GM10248 (cell line): ENCODE measurements at regions not wholly inside any gene's neighbourhood (a gene's known extent, or its start where the extent isn't known, plus 50 kb on each side); places are given as distances from the start of the nearest gene placed in this dataset.

Experiments
- CTCF ChIA-PET: fragments of 300-600 bp; sonication (Branson Sonifier 250); formaldehyde crosslinking; extraction: SDS; loops from one replicate; lab custom pipeline; 2021; ENCODE audit warnings: antibody characterized with exemption; lab: Yijun Ruan, JAX
- POLR2A ChIA-PET: fragments of 350-650 bp; sonication (Branson Sonifier 250); formaldehyde crosslinking; extraction: SDS; loops from one replicate; lab custom pipeline; 2020; ENCODE audit warnings: antibody characterized with exemption; lab: Yijun Ruan, JAX
- DNase-seq: peaks from one replicate; pipeline ENCODE4 v3.0.0; 2012; ENCODE audit errors: extremely low spot score
- CTCF ChIP-seq: IDR thresholded peaks from 2 replicates; pipeline ENCODE4 v1.5.1; 2012; ENCODE audit warnings: mild to moderate bottlenecking, low read depth; ENCODE audit errors: extremely low read depth, missing control alignments, control extremely low read depth

GRCh38 chr10:31590023-31590800 lies 271.2 kb downstream of the ZEB1 start:
- no peak for DNase-seq
- no peak for TF ChIP-seq CTCF
- ChIA-PET POLR2A (no interaction called here), CTCF (interaction anchor here (0.9 to 7.8 kb wide), 5 partner anchors 9 to 31 kb away, joined by 3 to 56 read pairs (median 4); no protein-coding TSS in a partner anchor)

DNA sequence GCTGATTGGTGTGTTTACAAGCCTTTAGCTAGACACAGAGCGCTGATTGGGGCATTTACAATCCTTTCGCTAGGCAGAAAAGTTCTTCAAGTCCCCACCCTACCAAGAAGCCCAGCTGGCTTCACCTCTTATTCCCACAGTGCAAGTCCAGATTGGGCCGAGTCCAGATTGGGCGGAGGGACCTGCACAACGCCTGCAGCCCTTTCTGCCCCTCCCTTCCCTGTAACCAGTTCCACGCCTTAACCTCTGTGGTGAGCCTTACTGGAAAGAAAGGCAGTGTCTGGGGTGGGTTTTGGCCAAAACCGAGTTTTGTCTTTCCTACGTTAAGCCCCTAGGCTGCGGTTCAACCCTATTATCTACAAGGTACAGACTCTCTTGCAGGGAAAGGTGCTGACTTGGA lies 268.7 kb downstream of the ZEB1 start:
- no peak for TF ChIP-seq CTCF

GRCh38 chr10:31586723-31587638 lies 268.0 kb downstream of the ZEB1 start:
- ChIA-PET POLR2A (interaction anchor here (0.6 to 1.2 kb wide), 2 partner anchors 221 to 535 kb away, joined by 4 read pairs; no protein-coding TSS in a partner anchor), CTCF (interaction anchor here (1.1 to 1.8 kb wide), 2 partner anchors 15 to 35 kb away, joined by 3 to 5 read pairs; no protein-coding TSS in a partner anchor)
- TF ChIP-seq CTCF = no peak
- no peak for DNase-seq

More for the DNA sequence above, 268.7 kb downstream of the ZEB1 start:
- POLR2A ChIA-PET = no interaction called here
- no peak for DNase-seq
- CTCF ChIA-PET = interaction anchor here (1.8 kb wide), 1 partner anchor 16 kb away, joined by 5 read pairs; no protein-coding TSS in a partner anchor

GRCh38 chr10:31584876-31585275 lies 265.9 kb downstream of the ZEB1 start:
- no peak for TF ChIP-seq CTCF
- no peak for DNase-seq
- ChIA-PET CTCF (no interaction called here), POLR2A (no interaction called here)

GRCh38 chr10:31584098-31584631 lies 265.1 kb downstream of the ZEB1 start:
- CTCF ChIA-PET = interaction anchor here (1.1 to 9.3 kb wide), 3 partner anchors 8 to 23 kb away, joined by 3 to 56 read pairs (median 6); no protein-coding TSS in a partner anchor
- TF ChIP-seq CTCF = no peak
- DNase-seq = no peak
- POLR2A ChIA-PET = no interaction called here

DNA sequence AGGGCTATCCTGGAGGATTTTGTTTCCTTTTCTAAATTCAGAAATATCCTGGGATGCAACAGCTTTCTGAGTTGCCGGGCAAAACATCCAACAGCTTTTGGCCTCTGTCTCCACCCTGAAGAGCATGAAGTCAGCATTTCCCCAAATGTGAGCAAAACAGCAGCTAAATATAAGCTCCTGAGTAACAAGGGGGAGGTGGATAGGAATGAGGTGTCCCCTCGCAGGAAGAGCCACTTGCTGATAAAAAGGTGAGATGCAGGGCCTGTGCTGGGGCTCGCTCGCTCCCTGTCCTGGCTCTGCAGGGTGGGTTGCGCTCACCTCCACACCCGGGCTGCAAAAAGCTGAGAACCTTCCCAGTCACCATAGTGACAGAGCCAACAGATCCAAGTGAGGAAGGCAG lies 264.3 kb downstream of the ZEB1 start:
- no peak for DNase-seq
- TF ChIP-seq CTCF = no peak
- ChIA-PET CTCF (interaction anchor here (1.1 to 9.3 kb wide), 5 partner anchors 9 to 799 kb away, joined by 3 to 56 read pairs (median 5); no protein-coding TSS in a partner anchor), POLR2A (no interaction called here)
